HG02884 (cell line): ENCODE measurements at regions not wholly inside any gene's neighbourhood (a gene's known extent, or its start where the extent isn't known, plus 50 kb on each side); places are given as distances from the start of the nearest gene placed in this dataset.

Experiments used
- ATAC-seq: cut with Tn5 transposase; IDR thresholded peaks from one replicate; pipeline ENCODE4 v1.9.1; 2021; ENCODE audit warnings: mild to moderate bottlenecking, moderate library complexity; ENCODE audit not compliant: unreplicated experiment

- no peak for ATAC-seq
These were observed 178.5 kb upstream of the FMN2 start for GRCh38 chr1:239913141-239913585.

DNA sequence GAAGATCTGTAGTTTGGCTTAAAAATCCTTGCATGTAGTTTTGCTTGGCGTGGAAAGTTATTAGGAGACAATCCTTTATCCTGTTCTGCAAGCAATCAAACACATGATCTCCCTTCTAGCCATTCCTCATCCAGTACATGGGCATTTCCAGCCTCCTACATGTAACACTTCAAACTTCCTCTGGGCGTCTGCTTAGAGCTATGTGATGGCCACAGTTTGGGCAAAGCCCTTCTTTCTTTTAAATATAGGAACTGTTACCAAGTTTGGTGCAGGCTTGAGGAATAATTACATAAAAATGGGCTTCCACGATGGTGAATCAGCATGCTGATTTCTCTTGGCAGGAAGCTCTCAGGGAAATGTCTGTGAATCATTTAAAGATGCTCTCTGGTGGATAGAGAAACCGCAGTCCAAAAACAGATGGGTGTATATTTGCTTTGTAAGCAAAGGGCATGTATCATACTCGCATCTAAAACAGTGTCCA, 176.9 kb upstream of the FMN2 start:
- ATAC-seq = no peak

DNA sequence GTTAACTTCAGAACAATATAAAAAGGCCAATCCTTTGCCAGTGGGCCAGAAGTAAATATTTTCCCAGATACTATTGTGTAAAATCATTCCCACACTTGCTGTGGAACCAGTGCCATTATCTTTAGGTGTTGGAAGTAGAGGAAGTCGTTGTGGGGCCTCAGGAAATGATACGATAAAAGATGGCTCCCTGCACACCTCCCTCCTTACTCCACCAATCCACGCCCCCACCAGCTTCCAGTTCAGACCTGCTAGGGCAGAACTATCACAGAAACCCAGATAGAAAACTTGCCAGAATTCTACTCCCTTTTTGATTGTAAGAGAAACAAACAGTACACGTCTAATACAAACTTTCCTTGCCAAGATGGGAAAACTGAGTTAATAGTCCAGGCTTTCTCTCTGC, 173.0 kb upstream of the FMN2 start:
- ATAC-seq = no peak

GRCh38 chr1:239920214-239920613, 171.5 kb upstream of the FMN2 start:
- ATAC-seq = no peak

- no peak for ATAC-seq
These were observed 168.7 kb upstream of the FMN2 start for GRCh38 chr1:239922778-239923522.

DNA sequence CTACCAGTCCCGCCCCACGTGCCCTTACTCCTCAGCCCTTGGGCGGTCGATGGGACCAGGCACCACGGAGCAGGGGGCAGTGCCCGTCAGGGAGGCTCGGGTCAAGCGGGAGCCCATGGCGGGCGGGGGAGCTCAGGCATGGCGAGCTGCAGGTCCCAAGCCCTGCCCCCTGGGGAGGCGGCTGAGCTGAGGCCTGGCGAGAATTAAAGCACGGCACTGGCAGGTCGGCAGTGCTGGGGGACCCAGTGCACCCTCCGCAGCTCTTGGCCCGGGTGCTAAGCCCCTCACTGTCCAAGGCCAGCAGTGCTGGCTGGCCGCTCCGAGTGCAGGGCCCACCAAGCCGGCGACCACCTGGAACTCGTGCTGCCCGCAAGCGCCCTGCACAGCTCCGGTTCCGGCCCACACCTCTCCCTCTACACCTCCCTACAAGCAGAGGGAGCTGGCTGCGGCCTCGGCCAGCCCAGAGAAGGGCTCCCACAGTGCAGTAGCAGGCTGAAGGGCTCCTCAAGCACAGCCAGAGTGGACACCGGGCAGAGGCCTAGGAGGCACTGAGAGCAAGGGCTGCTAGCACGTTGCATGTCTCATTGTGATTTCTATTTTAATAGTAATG, 166.8 kb upstream of the FMN2 start:
- ATAC-seq = no peak

DNA sequence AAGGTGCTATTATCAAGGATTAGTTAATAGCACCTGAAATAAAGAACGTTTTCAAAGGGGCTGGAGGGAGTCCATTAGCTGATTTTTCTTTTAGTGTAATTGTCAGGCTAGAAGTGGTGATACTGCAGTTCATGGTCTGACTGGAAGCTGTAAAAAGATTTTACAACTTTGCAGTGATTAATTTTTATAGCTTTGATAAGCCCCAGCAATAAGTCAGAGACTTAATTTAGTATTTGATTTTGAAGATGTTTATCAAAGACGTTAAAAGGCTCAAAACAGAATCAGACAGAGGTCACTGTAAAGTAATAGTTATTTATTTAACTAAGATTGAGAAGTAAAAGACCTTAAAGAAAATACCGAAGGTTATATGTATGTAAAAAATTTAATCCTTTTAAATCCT, 165.5 kb upstream of the FMN2 start:
- no peak for ATAC-seq

GRCh38 chr1:239929317-239929716, 162.4 kb upstream of the FMN2 start:
- no peak for ATAC-seq

DNA sequence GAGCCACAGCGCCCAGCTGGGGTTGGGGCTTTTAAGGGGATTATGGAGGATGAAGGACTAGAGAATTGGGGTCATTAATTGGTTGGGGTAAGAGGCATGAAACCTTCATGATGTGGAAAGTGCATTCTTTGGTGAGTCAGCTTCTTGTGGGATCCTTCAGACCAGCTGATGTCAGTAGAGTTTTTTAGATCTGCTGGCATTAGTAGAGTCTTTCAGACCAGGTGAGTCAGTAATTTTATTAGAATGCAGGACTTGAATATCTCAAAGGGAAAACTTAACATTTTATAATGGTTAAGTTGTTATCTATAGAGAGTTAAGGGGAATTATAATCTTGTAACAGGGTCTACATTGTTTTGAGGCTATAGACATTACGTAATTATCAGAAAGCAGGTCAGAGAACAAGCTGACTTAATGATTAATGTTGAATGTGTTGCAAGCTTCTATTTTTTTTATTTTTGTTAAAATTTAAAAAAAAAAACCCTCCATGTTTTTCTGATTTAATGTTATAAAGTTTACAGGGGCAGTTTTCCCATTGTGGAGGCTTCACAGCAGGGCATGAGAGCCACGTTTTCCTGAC, 160.9 kb upstream of the FMN2 start:
- ATAC-seq = no peak

- ATAC-seq = no peak
These were observed 160.3 kb upstream of the FMN2 start for GRCh38 chr1:239931341-239931740.

DNA sequence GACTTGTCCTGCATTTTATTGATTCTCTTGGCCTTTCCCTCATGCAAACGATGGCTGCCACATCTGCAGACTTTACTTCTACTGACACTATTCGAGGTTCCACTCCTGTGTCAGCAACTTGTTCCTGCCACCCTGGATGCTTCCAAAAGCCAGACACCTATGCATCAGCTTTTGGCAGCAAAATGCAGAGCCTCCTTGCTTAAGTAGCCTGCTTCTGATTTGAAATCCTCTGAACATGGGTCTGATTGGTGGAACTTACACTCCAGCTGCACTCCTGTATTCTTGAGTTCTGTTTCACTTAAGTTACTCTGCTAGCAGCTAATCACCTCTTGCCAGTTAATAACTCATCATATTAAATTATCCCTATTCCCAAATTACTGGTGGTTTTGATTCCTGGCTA, 152.1 kb upstream of the FMN2 start:
- ATAC-seq = no peak

DNA sequence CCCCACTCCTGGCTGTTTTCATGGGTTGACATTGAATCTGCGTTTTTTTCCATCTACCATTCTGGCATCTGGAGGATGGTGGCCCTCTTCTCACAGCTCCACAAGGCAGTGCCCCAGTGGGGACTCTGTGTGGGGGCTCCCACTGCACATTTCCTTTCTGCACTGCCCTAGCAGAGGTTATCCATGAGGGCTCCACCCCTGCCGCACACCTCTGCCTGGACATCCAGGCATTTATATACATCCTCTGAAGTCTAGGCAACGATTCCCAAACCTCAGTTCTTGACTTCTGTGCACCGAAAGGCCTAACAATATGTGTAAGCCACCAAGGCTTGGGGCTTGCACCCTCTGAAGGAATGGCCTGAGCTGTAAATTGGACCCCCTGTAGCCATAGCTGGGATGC, 147.9 kb upstream of the FMN2 start:
- ATAC-seq = no peak

DNA sequence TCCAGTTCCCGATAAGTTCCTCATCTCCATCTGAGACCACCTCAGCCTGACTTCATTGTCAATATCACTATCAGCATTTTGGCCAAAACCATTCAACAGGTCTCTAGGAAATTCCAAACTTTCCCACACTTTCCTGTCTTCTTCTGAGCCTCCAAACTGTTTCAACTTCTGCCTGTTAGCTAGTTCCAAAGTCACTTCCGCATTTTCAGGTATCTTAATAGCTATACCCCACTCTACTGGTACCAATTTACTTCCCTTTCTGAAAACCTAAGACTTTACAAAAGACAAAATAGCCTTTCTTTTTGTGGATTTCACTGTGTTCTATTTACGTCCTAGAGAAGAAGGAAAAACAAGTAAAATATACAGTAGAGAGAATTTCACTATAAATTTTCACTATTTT, 147.0 kb upstream of the FMN2 start:
- ATAC-seq = no peak

- no peak for ATAC-seq
These were observed 143.9 kb upstream of the FMN2 start for GRCh38 chr1:239947801-239948200.

- no peak for ATAC-seq
These were observed 140.1 kb upstream of the FMN2 start for GRCh38 chr1:239951511-239952140.

DNA sequence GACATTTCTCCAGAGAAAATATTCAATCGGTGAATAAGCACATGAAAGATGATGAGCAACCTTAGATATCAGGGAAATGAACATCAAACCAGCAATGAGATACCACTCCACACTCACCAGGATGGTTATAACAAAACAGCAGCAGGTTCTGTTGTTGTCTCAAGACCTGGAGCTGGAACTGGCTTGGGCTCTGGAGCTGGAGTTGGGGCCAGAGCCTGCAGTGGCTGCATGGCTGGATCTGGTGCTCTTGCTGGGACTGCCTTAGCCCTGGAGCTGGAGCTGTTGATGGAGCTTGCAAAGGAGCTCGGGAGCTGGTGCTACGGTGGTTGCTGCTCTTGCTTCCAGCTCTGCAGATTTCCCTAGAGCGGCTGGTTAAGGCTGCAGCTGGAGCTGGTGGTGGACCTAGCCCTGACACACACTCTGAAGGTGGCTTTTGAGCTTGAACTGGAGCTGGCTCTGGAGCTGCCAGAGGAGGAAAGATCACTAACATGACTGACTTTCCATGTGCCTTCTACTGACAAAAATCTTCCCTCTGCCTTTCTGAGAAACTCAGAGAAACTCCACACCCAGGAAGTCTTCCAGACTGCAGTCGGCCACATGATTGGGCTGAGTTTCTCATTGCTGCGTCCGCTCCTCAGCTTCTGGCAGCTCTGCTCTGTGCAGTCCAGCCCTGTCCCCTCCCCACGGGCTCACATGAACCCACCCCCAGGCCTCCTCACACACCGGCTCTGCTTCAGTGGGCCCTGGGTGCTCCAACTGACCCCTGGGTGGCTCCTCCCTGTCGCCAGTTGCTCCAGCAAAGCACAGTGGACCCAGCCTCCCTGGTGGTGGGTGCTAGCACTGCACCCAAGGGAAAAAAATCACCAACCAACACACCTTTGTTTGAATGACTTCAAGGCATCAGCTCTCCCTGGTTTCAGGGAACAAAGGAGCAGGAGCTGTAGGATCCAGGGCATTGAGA, 139.1 kb upstream of the FMN2 start:
- no peak for ATAC-seq

GRCh38 chr1:239954836-239955235, 136.8 kb upstream of the FMN2 start:
- ATAC-seq = no peak

- no peak for ATAC-seq
These were observed 136.3 kb upstream of the FMN2 start for GRCh38 chr1:239955431-239955830.

GRCh38 chr1:239956263-239956662, 135.4 kb upstream of the FMN2 start:
- no peak for ATAC-seq

DNA sequence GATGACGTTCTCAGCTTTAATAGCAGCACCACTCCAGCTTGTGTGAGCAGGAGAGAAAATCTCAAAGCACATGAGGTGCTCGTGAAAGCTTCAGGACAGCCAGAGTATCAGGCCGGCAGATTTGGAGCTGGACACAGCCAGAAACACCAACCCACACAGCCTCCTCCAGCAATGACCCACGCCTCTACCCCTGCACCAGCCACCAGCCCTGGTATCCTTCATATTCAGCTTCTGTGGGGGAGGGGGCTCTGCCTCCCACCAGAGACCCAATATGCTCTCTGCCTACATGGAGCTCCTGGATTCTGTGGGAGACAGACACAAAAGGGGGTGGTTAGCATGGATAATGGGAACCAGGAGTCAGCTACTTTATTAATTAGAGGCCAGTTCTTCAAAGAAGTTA, 133.6 kb upstream of the FMN2 start:
- ATAC-seq = no peak

DNA sequence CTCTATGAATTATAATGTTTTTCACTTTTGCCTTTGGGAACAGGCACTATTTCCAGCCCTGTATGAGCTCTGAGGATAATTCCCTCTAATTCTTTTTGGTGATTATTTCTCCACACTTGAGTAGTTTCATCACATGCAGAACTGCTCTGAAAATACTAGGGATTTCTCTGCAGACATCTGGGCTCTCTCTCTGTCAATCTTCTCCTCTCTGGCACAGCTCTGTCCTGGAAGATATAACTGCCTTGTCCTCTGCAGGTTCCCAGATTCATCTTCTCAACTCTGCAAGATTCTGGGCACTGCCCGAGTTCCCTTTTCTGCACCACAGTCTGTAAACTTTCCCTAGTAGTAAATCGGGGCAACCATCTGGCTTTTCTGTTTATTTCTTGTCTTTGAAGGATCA, 131.3 kb upstream of the FMN2 start:
- no peak for ATAC-seq
